Epithelial cell of proximal tubule (primary cell): ENCODE measurements at regions not wholly inside any gene's neighbourhood (a gene's known extent, or its start where the extent isn't known, plus 50 kb on each side); places are given as distances from the start of the nearest gene placed in this dataset.
"Not testable (repeated sequence)": the region's sequence is repeated elsewhere in the genome, so short reads cannot be mapped to it uniquely, and the experiment has no call there.

Experiments
- DNase-seq: peaks from one replicate; pipeline ENCODE4 v3.0.0-alpha.2; 2011; ENCODE audit warnings: low read depth
- H3K4me3 ChIP-seq: 2 replicates; pipeline ENCODE4 v1.5.1; 2011; ENCODE audit warnings: low read depth, mild to moderate bottlenecking, low read length
- TF ChIP-seq, protein P1 (sequence below): conservative IDR thresholded peaks from 2 replicates; pipeline ENCODE4 v1.5.1; 2012; ENCODE audit warnings: low read depth, mild to moderate bottlenecking, low read length

DNA sequence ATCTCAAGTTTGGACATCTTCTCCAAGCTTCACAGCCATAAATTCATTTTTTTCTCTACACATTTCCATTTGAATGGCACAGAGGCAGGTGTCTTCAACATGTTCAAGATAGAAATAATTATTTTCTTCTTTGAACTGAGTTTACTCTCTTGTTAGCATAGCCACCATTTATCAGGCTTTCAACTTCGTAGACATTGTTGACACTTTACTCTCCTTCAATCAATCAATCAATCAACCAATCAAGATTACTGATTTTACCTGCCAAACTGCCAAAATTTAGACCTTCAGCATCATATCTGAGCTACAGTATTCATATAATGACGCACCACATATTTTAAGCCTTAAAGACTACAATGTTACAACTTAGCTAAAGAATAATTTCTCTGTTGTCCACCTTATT is 300.1 kb upstream of the LUZP2 start:
- TF ChIP-seq, protein P1, sequence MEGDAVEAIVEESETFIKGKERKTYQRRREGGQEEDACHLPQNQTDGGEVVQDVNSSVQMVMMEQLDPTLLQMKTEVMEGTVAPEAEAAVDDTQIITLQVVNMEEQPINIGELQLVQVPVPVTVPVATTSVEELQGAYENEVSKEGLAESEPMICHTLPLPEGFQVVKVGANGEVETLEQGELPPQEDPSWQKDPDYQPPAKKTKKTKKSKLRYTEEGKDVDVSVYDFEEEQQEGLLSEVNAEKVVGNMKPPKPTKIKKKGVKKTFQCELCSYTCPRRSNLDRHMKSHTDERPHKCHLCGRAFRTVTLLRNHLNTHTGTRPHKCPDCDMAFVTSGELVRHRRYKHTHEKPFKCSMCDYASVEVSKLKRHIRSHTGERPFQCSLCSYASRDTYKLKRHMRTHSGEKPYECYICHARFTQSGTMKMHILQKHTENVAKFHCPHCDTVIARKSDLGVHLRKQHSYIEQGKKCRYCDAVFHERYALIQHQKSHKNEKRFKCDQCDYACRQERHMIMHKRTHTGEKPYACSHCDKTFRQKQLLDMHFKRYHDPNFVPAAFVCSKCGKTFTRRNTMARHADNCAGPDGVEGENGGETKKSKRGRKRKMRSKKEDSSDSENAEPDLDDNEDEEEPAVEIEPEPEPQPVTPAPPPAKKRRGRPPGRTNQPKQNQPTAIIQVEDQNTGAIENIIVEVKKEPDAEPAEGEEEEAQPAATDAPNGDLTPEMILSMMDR = no peak
- DNase-seq = no peak
- H3K4me3 ChIP-seq = no peak overlapping the region

DNA sequence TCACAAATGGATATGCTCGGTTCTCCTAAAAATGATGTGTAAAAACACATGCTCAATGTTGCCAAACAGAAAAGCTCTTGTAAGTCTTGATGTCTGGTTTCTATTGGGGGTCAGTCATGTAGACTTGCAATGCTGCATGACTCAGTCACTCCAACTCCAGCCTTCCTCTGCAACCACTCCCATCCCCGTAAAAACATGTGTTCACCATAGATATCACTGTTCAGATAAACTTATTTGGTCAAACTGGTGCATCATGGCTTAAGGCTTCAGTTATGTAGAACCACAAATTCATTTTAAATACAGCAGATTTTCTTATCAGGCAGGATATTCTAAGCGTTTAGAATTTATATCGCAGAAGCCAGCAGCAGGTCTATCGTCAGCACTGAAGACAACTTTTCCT is 298.4 kb upstream of the LUZP2 start:
- TF ChIP-seq, protein P1 = no peak
- no peak overlapping the region for H3K4me3 ChIP-seq
- no peak for DNase-seq

DNA sequence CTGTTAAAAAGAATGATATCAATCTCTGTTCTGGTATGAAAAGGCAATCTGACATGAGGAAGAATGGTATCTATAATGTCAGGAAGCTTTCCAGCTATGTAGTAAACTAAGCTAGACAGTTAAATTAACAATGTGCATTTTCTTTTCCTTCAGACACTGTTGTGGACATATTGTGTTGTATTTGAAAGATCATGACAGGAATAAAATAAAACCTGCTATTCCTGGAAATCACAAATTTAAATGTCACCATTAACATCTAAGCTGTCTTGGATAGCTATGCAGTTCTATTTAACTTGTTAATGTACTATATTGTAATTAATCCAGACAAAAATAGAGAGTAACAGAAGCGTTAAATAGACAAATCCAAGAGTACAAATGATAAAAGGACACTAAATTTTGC is 297.4 kb upstream of the LUZP2 start:
- DNase-seq = no peak
- H3K4me3 ChIP-seq = no peak overlapping the region
- TF ChIP-seq, protein P1 = no peak

DNA sequence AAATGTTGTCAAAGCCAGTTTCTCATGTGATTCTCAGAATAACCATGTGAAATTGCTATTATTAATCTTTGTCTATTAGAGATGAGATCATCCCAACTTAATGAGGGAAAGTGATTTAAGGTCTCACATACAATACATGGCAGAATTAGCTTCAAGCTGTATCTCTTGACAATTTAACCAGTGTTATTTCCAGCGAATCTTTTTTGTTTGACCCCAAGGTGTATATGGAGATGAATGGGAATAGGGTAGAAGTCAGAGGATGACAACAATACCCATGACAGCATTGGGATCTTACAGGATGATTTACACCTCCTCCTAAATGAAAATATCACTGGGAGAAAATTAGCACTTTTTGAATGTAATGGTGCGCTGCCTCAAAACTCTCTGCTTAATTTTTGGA is 290.8 kb upstream of the LUZP2 start:
- TF ChIP-seq, protein P1 = no peak
- no peak overlapping the region for H3K4me3 ChIP-seq
- no peak for DNase-seq

DNA sequence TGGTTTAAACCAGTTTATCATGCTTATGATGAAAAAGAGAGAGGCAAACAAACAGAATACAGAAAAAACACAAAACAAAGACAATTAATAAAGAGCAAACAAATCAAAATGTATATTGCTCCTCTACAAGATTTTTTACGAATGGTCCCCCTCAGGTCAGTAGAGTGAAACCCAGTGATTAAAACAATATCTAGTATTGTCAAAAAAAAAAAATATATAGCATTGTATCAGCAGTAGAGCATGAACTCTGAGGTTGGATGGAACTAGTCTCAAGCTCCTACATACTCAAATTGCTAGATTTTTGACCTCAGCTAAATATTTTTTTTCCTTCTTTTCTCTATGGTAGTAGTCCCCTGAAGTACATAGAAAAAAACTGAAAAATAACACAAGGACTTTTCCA is 290.3 kb upstream of the LUZP2 start:
- TF ChIP-seq, protein P1 = no peak
- no peak for DNase-seq
- no peak overlapping the region for H3K4me3 ChIP-seq

DNA sequence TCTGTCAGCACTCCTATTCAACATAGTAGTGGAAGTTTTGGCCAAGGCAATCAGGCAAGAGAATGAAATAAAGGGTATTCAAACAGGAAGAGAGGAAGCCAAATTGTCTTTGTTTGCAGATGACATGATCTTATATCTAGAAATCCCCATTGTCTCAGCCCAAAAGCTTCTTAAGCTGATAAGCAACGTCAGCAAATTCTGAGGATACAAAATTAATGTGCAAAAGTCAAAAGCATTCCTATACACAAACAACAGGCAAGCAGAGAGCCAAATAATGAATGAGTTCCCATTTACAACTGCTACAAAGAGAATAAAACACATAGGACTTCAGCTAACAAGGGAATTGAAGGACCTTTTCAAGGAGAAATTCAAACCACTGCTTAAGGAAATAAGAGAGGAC is 280.4 kb upstream of the LUZP2 start:
- no peak for DNase-seq
- H3K4me3 ChIP-seq = no peak overlapping the region
- TF ChIP-seq, protein P1 = no peak

DNA sequence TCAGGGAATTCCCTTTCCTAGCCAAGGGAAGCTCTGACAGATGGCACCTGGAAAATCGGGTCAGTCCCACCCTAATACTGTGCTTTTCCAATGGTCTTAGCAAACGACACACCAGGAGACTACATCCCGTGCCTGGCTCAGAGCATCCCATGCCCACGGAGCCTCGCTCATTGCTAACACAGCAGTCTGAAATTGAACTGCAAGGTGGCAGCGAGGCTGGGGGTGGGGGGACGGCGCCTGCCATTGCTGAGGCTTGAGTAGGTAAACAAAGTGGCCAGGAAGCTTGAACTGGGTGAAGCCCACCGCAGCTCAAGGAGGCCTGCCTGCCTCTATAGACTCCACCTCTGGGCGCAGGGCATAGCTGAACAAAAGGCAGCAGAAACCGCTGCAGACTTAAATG is 279.5 kb upstream of the LUZP2 start:
- not testable (repeated sequence) for DNase-seq, H3K4me3 ChIP-seq

DNA sequence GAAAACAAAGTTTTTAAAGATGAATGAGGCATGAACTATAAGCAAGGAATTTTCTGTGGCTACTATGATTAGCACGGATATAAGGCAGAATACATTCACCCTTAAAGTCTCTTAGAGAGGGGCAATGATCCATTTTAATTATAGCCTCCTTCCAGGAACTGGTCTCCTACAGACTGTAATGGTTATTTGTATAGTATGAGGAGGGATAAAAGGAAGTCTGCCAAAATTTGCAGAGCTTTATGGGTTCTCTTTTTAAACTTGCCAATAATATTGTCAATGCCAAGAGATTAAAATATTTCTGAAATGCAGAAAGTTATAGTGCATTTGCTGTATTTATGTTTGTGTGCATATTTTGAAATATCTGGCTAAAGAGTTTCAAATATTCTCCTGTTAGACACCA is 271.4 kb upstream of the LUZP2 start:
- no peak overlapping the region for H3K4me3 ChIP-seq
- no peak for DNase-seq
- TF ChIP-seq, protein P1 = no peak
